ENCODE measurements at regions not wholly inside any gene's neighbourhood (a gene's known extent, or its start where the extent isn't known, plus 50 kb on each side); places are given as distances from the start of the nearest gene placed in this dataset.
A peak's percentile ranks its signal among the peaks of the same experiment; 100 is the strongest.
"Not testable (repeated sequence)": the region's sequence is repeated elsewhere in the genome, so short reads cannot be mapped to it uniquely, and the experiment has no call there.

DNA sequence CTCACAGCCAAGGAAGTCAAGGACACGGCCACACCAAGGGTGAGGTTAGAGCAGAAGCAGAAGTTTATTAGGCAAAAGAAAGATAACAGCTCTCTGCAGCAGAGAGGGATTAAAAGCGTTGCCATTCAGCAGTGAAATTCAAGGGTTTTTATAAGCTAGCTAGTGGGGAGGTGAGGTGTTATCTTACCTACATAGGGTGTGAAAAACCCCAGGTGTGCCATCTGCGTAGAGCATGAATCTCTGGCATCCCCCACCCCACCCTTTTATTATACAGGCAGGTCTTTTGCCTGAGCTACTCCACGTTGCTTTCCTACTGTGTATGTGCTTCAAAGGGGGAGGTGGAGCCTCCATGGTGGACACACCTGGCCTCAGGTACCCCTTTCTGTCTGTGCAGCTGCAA lies 135.4 kb downstream of the ARHGAP11B start:
- not testable (repeated sequence) for DNase-seq

GRCh38 chr15:30769390-30770124 lies 134.2 kb upstream of the FAN1 start:
- not testable (repeated sequence) for DNase-seq

DNA sequence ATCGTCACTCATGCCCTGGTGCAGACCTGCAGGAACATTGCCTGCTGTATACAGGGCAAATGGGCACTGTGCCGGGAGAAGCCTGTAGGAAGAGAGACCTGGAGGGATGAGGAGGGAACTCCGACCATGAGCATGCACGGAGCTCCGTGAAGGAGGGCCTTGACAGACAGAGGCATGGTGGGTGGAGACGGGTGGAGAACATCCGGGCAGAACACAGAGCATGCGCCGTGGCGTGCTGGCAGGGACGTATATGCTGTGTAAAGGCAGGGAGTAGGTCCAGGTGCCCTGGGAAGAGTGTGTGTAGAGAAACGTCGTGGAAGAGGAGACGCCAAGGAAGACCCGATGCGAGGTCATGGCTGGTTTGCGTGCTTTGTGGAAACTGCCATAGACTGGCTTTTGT lies 133.0 kb upstream of the FAN1 start:
- DNase-seq, result no peak

DNA sequence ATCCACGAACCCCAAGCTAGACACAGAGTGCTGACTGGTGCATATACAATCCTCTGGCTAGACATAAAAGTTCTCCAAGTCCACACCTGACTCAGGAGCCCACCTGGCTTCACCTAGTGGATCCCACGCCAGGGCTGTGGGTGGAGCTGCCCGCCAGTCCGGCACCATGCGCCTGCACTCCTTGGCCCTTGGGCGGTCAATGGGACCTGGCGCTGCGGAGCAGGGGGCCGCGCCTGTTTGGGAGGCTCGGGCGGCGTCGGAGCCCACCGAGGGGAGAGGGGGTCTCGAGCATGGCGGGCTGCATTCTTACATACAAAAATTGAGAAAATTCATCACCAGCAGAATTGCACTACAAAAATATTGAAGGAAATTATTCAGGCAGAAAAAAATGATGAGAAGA lies 120.7 kb upstream of the FAN1 start:
- no peak for DNase-seq

GRCh38 chr15:30788595-30788994 lies 115.1 kb upstream of the FAN1 start:
- DNase-seq, result no peak

DNA sequence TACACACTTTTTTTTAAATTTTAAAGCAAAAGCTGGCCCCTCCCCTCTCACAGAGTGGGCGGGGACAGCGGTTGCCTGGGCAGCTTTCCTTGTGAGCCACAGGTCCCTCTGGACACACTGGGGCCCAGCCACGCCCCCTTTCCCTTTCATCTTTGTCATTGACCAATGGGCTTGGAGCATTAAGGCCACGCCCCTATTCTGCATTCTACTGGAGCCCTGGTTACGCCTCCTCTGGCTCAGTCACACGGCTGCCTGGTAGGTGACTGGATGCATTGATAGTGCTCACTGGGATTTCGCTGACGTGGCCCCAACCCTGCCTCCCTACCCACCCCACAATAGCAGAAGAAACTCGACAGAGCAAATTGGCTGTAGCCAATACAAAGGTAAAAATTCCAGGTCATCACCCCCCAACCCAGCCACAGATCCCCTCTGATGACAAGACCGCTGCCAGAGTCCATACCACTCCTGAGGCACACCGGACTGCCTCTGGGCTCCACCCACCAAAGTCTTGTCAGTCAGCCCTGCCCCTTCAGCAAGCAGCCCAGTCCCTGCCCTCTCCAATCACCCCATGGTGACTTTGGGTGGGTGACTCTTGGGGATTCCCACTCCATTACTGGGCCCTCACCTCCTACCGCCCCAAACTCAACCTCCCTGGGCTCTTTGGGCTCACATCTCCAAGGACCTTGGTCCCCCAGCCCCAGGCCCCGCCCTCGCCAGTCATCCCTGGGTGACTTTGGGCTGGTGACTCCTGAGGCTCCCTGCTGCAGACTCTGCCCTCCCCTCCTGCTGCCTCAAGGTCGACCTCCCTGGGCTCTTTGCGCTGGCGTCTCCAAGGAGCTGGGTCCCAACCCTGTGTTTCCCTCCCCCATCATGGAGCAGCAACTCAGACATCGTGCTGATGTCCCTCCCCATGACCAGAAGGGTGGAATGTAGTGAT lies 112.2 kb upstream of the FAN1 start:
- DNase-seq, result no peak

- not testable (repeated sequence) for DNase-seq
These were observed 110.9 kb upstream of the FAN1 start for GRCh38 chr15:30792843-30793242.

- DNase-seq, result no peak
These were observed 109.3 kb upstream of the FAN1 start for GRCh38 chr15:30794388-30794787.

DNA sequence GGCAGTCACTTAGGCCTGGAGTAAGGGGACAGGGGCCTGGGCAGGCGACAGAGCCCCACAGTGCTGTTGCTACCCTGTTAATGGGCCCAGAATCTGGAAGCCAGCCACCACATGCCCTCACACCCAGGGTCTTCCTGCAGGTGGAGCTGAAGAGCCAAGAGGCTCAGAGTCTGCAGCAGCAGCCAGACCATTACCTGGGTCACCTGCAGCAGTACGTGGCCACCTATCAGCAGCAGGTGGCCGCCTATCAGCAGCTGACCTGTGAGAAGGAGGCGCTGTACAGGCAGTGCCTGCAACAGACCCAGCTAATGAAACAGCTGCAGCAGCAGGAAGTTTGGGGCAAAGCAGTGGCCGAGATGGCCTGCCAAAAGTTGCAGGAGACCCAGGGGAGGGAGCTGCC lies 104.2 kb upstream of the FAN1 start:
- not testable (repeated sequence) for DNase-seq

- DNase-seq, result not testable (repeated sequence)
These were observed 102.4 kb upstream of the FAN1 start for GRCh38 chr15:30801140-30801895.

DNA sequence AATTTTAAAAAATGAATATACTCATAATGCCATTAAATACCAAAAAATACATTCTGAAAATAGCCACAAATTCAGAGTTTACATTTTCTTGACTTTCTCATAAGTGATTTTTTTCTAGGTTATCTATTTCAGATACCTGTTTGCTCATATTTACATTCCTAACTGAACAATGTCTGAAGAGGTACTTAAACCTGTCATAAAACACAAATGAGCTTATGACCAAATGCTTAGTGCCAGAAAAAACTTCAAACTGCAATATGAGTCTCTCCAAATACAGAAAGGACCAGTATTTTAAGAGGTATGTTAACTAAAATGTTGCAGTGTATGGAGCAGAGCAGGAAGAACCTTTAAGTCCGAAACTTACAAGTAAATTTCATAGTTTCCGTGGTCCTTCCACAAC lies 101.7 kb upstream of the FAN1 start:
- DNase-seq, result not testable (repeated sequence)

DNA sequence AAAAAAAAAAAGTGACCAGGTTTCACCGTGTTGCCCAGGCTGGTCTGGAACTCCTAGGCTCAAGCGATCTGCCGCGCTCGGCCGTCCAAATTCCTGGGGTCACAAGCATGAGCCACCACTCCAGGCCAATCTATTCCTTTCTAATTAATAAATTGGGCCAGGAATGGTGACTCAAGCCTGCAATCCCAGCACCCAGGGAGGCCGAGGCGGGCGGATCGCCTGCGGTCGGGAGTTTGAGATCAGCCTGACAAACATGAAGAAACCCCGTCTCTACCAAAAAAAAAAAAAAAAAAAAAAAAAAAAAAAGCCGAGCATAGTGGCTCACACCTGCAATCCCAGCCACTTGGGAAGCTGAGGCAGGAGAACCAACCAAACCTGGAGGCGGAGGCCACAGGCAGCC lies 100.0 kb upstream of the FAN1 start:
- not testable (repeated sequence) for DNase-seq

DNA sequence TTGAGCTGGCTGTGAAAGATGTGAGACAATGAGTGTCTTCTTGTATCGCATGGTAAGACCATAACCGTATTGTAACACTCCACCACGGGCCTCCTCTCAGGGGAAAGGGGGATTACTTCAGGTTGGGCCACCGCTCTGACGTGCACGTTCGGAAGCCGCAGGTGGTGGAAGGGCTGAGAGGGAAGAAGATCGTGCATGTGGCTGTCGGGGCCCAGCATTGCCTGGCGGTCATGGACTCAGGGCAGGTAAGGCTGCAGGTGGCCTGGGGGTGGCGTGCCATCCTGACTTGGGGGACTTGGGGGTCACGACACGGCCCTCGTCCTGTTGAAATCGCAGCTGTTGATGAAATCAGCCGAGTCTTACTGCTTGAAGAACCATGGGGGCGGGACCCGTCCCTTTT lies 87.3 kb upstream of the FAN1 start:
- no peak for DNase-seq

DNA sequence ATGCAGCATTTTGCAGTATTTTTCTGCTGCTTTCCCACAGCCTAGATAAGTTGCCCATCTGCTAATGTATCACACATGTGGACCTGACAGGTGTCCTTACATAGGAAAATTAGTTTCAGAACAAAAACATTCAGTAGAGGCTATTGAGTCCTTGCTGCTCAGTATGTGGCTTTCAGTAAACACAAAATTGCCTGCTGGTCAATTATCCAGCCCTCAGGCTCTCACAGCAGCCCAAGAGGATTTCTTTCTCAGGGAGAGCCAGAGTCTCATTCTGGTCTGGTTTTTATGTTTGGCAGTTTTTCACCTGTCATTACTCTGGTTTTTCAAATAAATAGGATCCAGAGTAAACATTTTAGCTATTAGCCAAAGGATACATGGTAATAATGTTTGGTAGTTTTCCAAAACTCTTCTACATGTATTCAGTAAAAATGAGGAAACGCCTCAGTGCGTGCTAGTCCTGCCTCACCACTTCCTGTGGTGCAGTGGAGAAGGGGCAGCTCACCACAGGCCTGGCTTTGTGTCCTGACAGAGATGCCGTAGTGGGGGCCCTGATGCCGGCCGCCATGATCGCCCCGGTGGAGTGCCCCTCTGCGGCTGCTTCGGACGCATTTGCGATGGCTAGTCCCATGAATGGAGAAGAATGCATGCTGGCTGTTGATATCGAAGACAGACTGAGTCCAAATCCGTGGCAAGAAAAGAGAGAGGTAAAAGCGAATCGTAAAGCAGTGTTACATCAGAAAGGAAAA lies 80.5 kb upstream of the FAN1 start:
- DNase-seq, result peak in 3 of 5 experiments; percentile 13 to 81 (median 48)

GRCh38 chr15:30824518-30825195 lies 79.1 kb upstream of the FAN1 start:
- DNase-seq, result no peak

DNA sequence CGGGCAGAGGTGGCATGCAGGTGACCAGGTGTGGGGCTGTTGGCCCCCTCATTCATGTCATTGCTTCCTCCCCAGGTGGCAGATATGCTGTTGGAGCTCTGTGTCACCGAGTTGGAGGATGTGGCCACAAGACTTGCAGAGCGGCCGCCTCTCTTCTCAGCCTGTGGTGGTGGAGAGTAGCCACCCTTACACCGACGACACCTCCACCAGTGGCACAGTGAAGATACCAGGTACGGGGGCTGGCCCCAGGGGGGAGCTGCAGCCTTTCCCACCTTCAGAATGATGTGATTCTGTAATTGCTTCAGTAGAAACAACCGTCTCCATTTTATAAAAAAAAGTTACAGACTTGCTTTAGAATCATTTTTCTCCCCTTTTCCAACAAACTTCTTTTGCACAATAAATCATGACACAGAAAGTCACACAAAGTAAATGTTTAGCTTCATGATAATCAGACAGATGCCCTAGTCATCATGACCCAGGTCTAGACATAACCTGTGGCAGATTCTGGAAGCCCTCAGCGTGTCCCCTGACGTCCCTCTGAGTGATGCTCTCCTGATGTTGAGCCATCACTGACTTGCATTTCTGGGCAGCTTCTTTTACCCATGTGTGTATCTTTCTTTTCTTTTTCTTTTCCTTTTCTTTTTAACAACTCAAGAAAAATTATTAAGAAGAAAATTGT lies 76.0 kb upstream of the FAN1 start:
- no peak for DNase-seq

GRCh38 chr15:30828304-30828639 lies 75.4 kb upstream of the FAN1 start:
- peak in 1 of 5 experiments; percentile 25 for DNase-seq

DNA sequence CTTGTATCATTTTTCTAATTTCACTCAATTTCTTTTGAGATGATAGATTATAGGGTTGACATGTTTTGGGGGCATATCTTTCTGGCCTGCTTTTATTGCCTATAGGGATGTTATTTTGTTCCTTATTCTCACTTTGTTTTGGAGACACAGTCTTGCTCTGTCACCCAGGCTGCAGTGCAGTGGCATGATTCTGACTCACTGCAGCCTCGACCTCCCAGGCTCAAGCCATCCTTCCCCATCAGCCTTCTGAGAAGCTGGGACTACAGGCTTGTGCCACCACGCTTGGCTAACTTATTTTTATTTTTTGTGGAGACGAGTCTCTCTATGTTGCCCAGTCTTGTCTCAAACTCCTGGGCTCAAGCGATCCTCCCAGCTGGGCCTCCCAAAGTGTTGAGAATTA lies 72.8 kb upstream of the FAN1 start:
- no peak for DNase-seq

DNA sequence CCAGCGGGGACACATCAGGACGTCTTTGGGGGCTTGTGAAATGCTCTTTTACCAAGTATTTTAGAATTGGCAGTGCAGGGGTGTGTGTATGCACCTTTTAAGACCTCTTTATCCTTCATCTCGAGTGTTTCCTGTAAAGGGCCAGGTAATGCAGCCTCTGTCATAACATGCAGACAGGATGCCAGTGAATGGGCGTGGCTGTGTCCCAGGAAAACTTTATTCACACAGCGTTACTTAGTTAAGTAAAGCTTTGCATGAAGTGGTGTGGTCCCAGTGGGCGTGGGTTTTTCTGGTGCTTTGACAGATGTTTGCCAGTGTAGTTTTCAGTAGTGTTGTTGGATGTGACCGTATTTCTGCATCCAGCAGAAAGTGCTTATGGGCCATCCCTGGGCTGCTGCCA lies 70.3 kb upstream of the FAN1 start:
- DNase-seq, result not testable (repeated sequence)

DNA sequence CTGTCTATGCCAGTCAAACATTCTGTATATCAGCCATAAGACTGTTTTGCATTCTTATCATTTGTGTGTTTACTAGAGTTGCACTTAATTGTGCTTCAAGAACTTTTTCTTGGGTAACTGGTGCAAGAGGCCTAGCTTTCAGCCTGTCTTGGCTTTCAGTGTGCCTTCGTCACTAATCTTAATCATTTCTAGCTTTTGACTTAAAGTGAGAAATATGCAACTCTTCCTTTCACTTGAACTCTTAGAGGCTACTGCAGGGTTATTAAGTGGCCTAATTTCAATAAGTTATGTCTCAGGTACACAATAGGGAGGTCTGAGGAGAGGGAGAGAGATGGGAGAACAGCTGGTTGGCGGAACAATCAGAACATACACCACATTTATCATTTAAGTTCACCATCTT lies 62.1 kb upstream of the FAN1 start:
- peak in 1 of 5 experiments; percentile 61 for DNase-seq

DNA sequence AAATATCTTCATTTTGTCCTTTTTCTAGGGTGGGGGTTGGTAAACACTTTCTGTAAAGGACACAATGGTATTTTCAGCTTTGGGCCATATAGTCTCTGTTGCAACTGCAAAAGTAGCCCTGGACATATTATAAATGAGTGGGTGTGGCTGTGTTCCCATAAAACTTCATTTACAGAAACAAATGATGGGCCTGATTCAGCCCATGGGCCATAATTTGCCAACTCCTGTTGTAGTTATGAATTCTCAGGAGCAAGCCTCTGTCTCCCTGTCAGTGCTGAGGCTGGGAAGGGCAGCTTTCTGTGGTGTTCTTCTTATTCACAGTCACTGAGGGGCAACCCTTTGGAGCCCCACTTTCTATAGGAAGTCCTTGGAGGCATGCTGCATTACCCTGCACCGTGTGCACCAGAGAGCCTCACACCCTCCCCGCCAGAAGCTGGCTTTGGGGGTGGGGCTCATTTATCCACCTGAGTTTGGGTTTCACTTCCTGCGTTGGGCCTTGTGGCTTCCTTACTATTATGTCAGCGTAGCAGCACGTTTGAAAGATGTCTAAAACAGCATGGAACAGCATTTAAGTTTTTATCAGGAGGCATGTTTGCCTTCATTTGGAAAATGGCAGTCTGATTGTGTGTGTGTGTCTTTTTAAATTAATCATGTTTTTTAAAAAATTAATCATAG lies 60.8 kb upstream of the FAN1 start:
- DNase-seq, result peak in 3 of 5 experiments; percentile 15 to 78 (median 19)
